ENCODE measurements at regions not wholly inside any gene's neighbourhood (a gene's known extent, or its start where the extent isn't known, plus 50 kb on each side); places are given as distances from the start of the nearest gene placed in this dataset.
"Not testable (repeated sequence)": the region's sequence is repeated elsewhere in the genome, so short reads cannot be mapped to it uniquely, and the experiment has no call there.

DNA sequence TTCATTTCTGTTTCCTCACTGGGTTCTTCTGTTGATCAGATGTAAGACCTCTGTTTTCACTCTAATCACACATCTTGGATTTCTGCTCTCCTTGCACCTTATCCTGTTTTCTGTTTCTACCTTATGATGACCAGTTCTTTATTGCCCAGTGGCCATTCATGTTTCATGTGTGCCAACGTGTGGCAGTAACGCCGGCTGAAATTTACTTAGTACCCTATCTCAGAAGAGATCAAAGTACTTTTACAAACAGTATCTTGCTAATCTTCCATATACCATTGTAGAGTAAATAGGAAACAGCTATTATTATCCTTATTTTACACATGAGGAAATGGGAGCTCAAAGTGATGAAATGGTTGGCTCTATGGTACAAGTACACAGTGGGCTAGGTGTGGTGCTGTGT is 74.0 kb downstream of the GATA3 start:
- intact Hi-C loops (cut with DNase I), result no loop called here
- no peak for DNase-seq (ENCODE audit: low spot score)

- intact Hi-C loops (cut with DNase I), result no loop called here
- DNase-seq (ENCODE audit: low spot score), result no peak
Measured at GRCh38 chr10:8129438-8129837, 75.0 kb downstream of the GATA3 start.

DNA sequence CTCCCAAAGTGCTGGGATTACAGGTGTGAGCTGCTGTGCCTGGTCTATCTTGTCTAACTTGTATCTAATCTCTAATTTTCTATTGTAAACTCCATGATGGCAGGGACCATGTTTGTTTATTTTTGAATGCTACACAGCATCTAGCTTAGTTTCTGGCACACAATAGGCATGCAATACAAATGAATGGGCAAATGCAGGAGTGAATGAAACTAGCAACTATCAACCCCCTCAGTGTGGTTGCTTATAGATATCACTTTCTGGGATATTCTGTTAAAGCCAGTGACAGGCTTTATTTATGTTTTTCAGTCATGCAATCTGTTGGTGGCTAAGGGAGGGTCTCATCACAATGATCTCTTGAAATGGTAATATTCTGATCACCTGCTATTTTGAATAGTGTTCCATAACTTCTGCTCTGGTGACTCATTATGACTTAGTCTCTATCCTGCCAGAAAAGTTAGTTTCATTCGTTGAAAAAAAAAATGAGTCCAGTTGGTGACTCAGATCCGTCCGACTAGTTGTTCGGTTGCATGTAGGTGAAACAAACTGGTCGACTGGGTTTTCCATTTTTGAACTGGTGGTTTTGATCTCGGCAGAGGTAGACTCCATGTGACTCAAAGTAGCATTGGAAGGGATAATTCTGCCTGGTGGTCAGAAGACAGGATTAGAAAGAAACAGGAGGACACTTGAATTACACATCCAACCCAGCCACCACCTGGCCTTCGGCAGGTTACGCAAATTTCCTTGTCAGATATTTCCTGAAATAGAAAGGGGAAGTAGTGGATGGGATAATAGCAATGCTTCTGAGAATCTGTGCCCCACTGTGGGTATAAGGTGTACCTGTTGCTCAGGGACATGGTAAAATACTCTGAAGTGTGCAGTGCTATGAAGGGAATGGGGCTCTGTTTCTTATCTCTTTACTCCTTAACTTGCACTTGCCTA is 76.8 kb downstream of the GATA3 start:
- intact Hi-C loops (cut with DNase I), result no loop called here
- DNase-seq (ENCODE audit: low spot score), result no peak

GRCh38 chr10:8133146-8133545 is 78.7 kb downstream of the GATA3 start:
- intact Hi-C loops (cut with DNase I), result no loop called here
- DNase-seq (ENCODE audit: low spot score), result no peak

- intact Hi-C loops (cut with DNase I), result no loop called here
- no peak for DNase-seq (ENCODE audit: low spot score)
Measured at GRCh38 chr10:8136736-8137135, 82.2 kb downstream of the GATA3 start.

GRCh38 chr10:8137272-8137681 is 82.8 kb downstream of the GATA3 start:
- DNase-seq (ENCODE audit: low spot score), result no peak
- intact Hi-C loops (cut with DNase I), result no loop called here

GRCh38 chr10:8137726-8138125 is 83.2 kb downstream of the GATA3 start:
- intact Hi-C loops (cut with DNase I), result no loop called here
- no peak for DNase-seq (ENCODE audit: low spot score)

DNA sequence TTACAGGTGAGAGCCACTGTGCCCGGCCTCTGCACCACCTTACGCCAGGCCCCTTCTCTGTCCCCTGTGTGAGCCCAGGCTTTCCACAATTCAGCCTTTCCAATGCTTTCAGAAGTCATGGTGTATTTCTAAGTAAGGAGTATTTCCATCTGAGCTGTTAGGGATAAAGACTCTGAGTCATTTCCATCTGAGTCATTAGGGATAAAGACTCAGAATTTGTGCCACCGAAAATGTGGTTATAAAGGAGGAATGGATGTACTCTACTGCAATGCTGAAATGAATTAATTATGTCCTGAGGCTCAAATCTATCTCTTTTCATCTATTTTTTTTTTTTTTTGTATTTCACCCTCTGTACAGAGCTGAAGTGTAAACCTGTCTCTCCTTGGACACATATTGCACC is 84.0 kb downstream of the GATA3 start:
- intact Hi-C loops (cut with DNase I), result no loop called here
- no peak for DNase-seq (ENCODE audit: low spot score)

- no peak for DNase-seq (ENCODE audit: low spot score)
- intact Hi-C loops (cut with DNase I), result no loop called here
Measured at GRCh38 chr10:8144496-8144895, 90.0 kb downstream of the GATA3 start.

GRCh38 chr10:8146650-8147049 is 92.2 kb downstream of the GATA3 start:
- intact Hi-C loops (cut with DNase I), result no loop called here

GRCh38 chr10:8149991-8150390 is 95.5 kb downstream of the GATA3 start:
- no peak for DNase-seq (ENCODE audit: low spot score)
- intact Hi-C loops (cut with DNase I), result no loop called here

More at GRCh38 chr10:8146650-8147049, 92.2 kb downstream of the GATA3 start:
- no peak for DNase-seq (ENCODE audit: low spot score)

DNA sequence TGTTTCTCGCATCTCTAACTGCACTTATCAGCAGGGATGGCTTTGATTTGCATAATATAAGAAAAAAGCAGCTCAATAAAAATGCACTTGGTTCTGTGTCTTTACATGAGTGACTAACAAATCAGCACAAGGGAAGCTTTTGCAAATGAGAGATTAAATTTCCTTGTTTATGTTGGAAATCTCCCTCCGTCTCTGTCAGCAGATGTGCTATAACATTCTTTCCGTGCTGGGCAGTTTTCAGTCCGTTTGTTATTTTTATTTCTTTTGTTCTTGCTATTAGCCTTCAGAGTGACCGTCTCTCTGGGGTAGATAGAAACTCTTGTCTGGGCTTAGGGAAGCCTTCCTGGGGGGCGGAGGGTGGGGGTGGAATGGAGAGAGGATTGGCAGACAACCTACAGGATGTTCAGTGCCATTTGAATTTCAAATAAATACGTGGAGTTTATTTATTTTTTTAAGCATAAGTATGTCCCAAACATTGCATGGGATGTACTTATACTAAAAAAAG is 96.0 kb downstream of the GATA3 start:
- DNase-seq (ENCODE audit: low spot score), result no peak
- intact Hi-C loops (cut with DNase I), result no loop called here

GRCh38 chr10:8151086-8151485 is 96.6 kb downstream of the GATA3 start:
- no peak for DNase-seq (ENCODE audit: low spot score)
- intact Hi-C loops (cut with DNase I), result no loop called here

GRCh38 chr10:8156918-8157317 is 102.4 kb downstream of the GATA3 start:
- intact Hi-C loops (cut with DNase I), result no loop called here
- no peak for DNase-seq (ENCODE audit: low spot score)

GRCh38 chr10:8158193-8159071 is 103.9 kb downstream of the GATA3 start:
- no peak for DNase-seq (ENCODE audit: low spot score)
- intact Hi-C loops (cut with DNase I), result no loop called here

DNA sequence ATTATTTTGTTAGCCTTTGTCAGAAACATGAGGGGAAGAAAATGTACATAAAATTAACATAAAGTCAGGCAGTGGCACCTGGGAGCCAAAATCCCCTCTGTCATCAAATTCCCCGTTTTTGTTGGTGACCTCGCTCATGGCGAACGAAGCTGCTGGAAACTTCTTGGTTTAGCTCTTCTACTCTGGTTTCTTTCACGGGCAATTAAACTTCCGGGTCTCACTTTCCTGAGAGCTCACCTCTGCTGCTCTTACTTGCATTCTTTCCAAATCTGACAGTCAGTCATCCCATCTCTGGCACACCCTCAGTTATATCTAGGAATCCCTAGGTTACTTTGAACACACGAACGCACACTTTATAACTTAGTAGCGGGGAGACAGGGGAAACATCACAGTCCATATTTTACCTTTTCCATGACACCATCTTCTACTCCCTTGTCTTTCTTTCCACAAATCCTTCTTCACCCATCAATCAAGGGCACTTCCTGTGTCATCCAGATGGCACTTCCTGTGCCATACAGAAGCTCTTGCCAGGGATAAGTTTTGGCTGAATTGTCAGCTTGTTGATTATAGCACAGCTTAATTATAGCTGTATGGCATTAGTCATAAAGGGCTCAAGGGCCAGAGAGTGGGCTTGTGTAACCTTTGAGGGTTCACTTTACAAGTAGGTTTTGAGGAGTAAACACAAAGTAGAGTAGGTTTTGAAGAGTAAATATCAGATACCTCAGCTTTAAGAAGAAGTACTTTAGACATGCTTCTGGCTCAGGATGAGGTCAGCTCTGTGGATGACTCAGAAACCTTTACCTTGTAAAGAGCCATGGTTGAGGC is 105.1 kb downstream of the GATA3 start:
- intact Hi-C loops (cut with DNase I), result no loop called here
- DNase-seq (ENCODE audit: low spot score), result no peak

GRCh38 chr10:8163824-8164223 is 109.3 kb downstream of the GATA3 start:
- DNase-seq (ENCODE audit: low spot score), result no peak
- intact Hi-C loops (cut with DNase I), result no loop called here

GRCh38 chr10:8164640-8165039 is 110.2 kb downstream of the GATA3 start:
- DNase-seq (ENCODE audit: low spot score); intact Hi-C loops (cut with DNase I): not testable (repeated sequence)

DNA sequence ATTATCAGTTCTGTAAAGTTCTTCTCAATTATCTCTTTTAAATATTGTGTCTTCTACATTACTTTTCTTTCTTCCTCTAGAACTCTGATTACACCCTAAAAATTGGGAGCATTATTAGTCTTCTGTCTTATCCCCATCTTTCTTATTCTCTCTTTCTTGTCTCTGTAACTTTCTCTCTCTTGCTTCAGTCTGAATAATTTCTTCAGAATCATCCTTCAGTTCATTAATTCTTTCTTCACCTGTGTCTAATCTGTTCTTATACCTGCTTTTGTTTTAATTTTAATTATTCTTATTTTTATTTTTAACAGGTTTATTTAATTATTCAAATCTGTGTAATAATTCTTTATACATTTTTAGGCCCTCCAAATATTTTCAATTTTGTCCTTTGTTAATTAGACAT is 114.3 kb downstream of the GATA3 start:
- no peak for DNase-seq (ENCODE audit: low spot score)
- intact Hi-C loops (cut with DNase I), result no loop called here

DNA sequence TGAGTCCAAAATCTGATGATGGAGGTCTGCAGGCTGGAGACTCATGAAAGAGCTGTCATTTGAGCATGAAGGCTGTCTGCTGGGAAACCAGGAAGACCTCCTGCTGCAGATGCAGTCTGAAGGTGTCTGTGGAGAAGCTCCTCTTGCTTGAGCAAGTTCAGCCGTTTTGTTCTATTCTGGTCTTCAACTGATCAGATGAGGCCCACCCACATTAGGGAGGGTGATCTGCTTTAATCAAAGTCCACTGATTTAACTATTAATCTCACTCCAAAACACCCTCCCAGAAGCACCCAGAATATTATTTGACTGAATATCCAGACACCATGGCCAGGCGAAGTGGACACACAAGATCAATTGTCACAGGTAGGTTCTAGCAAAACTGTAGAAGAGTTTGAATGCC is 116.5 kb downstream of the GATA3 start:
- intact Hi-C loops (cut with DNase I), result no loop called here
- DNase-seq (ENCODE audit: low spot score), result no peak

Data from cardiac septum (tissue), 1 donor.